Stimulated activated CD8-positive, alpha-beta memory T cell treated with anti-CD3 and anti-CD28 coated beads, Interleukin-4, amount 100 ng/mL, for 1 hour (primary cell): ENCODE measurements at regions not wholly inside any gene's neighbourhood (a gene's known extent, or its start where the extent isn't known, plus 50 kb on each side); places are given as distances from the start of the nearest gene placed in this dataset.
A peak's percentile ranks its signal among the peaks of the same experiment; 100 is the strongest.

Source experiments
- DNase-seq, 2 donors: peaks; one replicate each; pipeline ENCODE4 v3.0.0-alpha.2; 2020; ENCODE audit warnings: low read depth in 2 of 2, low spot score in 1 of 2

- no peak for DNase-seq
Measured at GRCh38 chr2:16615687-16616615, 49.7 kb downstream of the CYRIA start.

GRCh38 chr2:16615246-16615645, 50.4 kb downstream of the CYRIA start:
- DNase-seq: no peak

GRCh38 chr2:16614314-16614860, 51.2 kb downstream of the CYRIA start:
- DNase-seq: no peak

- DNase-seq: no peak
Measured at GRCh38 chr2:16613539-16614011, 52.1 kb downstream of the CYRIA start.

- no peak for DNase-seq
Measured at GRCh38 chr2:16612490-16612889, 53.1 kb downstream of the CYRIA start.

- DNase-seq: no peak
Measured at GRCh38 chr2:16609786-16610185, 55.8 kb downstream of the CYRIA start.

GRCh38 chr2:16608661-16609643, 56.7 kb downstream of the CYRIA start:
- peak; percentile 62 to 73 for DNase-seq

GRCh38 chr2:16607301-16607700, 58.3 kb downstream of the CYRIA start:
- DNase-seq: no peak

- no peak for DNase-seq
Measured at GRCh38 chr2:16604236-16604635, 61.4 kb downstream of the CYRIA start.

- no peak for DNase-seq
Measured at GRCh38 chr2:16591370-16591933, 74.2 kb downstream of the CYRIA start.

GRCh38 chr2:16589465-16589864, 76.2 kb downstream of the CYRIA start:
- no peak for DNase-seq

GRCh38 chr2:16588565-16588964, 77.1 kb downstream of the CYRIA start:
- DNase-seq: no peak

GRCh38 chr2:16587601-16588000, 78.0 kb downstream of the CYRIA start:
- DNase-seq: no peak

- DNase-seq: no peak
Measured at GRCh38 chr2:16584824-16585540, 80.7 kb downstream of the CYRIA start.

- no peak for DNase-seq
Measured at GRCh38 chr2:16584084-16584483, 81.5 kb downstream of the CYRIA start.

- DNase-seq: no peak
Measured at GRCh38 chr2:16581241-16581640, 84.4 kb downstream of the CYRIA start.

- DNase-seq: no peak
Measured at GRCh38 chr2:16578081-16578480, 87.6 kb downstream of the CYRIA start.

GRCh38 chr2:16570516-16570915, 95.1 kb downstream of the CYRIA start:
- no peak for DNase-seq

- no peak for DNase-seq
Measured at GRCh38 chr2:16568998-16569784, 96.4 kb downstream of the CYRIA start.

GRCh38 chr2:16566701-16567100, 98.9 kb downstream of the CYRIA start:
- no peak for DNase-seq
